HepG2 (cell line): ENCODE measurements at regions not wholly inside any gene's neighbourhood (a gene's known extent, or its start where the extent isn't known, plus 50 kb on each side); places are given as distances from the start of the nearest gene placed in this dataset.

Experiments used
- ATAC-seq: fragments of 200-7000 bp; cut with Tn5 transposase; 3 replicates; pipeline ENCODE4 v1.9.1; 2020; ENCODE audit warnings: mild to moderate bottlenecking, moderate library complexity
- BruUV-seq: library from RNA; stranded (reverse); fragments of 400-500 nt; replicated peaks from 2 replicates; lab custom pipeline; 2021; lab: Mats Ljungman, UMichigan
- CTCF ChIA-PET: fragments of 300-600 bp; formaldehyde crosslinking; extraction: SDS; loops from one replicate; lab custom pipeline; 2021; ENCODE audit warnings: low total read pairs, inconsistent platforms, low intra/inter-chr PET ratio; lab: Yijun Ruan, JAX
- POLR2A ChIA-PET: fragments of 350-600 bp; sonication (Branson Sonifier 250); formaldehyde crosslinking; loops from one replicate; lab custom pipeline; 2020; ENCODE audit warnings: antibody characterized with exemption, inconsistent platforms; lab: Yijun Ruan, JAX
- DNase-seq: peaks from one replicate; pipeline ENCODE4 v3.0.0-alpha.2; 2015; ENCODE audit warnings: low spot score
- FAIRE-seq: peaks from 3 replicates; lab custom pipeline; 2011; peaks lifted over from hg19 to GRCh38; lab: Jason Lieb, UNC
- H2AFZ ChIP-seq: one replicate; pipeline ENCODE4 v1.6.1; 2011; ENCODE audit warnings: low read length, inconsistent platforms
- H3K27ac ChIP-seq: fragments of 300-600 bp; 3 replicates; pipeline ENCODE4 v1.8.0; 2011; ENCODE audit warnings: mixed run types, mild to moderate bottlenecking, mixed read lengths, low read length, inconsistent platforms; ENCODE audit not compliant: insufficient read depth; ENCODE audit errors: extremely low read length
- H3K27me3 ChIP-seq, 2 experiments: fragments of 200-600 bp in 1 of 2; 2 replicates in 1 of 2; 3 replicates in 1 of 2; pipeline versions ENCODE4 v1.6.0 to v1.8.0; 2011; ENCODE audit warnings: low read length in 2 of 2, mild to moderate bottlenecking in 2 of 2, moderate library complexity in 2 of 2, inconsistent platforms in 1 of 2; ENCODE audit not compliant: insufficient read depth in 2 of 2, control insufficient read depth in 1 of 2
- H3K36me3 ChIP-seq, 2 experiments: fragments of 200-600 bp in 1 of 2; replicated peaks in 1 of 2; 2 replicates in 1 of 2; 3 replicates in 1 of 2; pipeline versions ENCODE4 v1.5.1 to v1.8.0; 2011; ENCODE audit warnings: low read length in 2 of 2, inconsistent platforms in 1 of 2; ENCODE audit not compliant: insufficient read depth in 2 of 2, control insufficient read depth in 1 of 2
- H3K4me1 ChIP-seq: 2 replicates; pipeline ENCODE4 v1.5.1; 2012; ENCODE audit warnings: low read length, inconsistent platforms; ENCODE audit not compliant: insufficient read depth
- H3K4me2 ChIP-seq: 2 replicates; pipeline ENCODE4 v1.6.0; 2011; ENCODE audit warnings: low read depth, low read length, inconsistent platforms
- H3K4me3 ChIP-seq, 3 experiments: fragments of 200-600 bp in 1 of 3; sonication (generic), shearing (Covaris generic) in 1 of 3; replicated peaks in 1 of 3; 2 replicates each; pipeline ENCODE4 v1.5.1; 2011 to 2016; ENCODE audit warnings: low read length in 3 of 3, inconsistent platforms in 2 of 3, low read depth in 2 of 3, mild to moderate bottlenecking in 2 of 3, control low read depth in 1 of 3, mixed read lengths in 1 of 3; ENCODE audit not compliant: insufficient read depth in 1 of 3
- H3K79me2 ChIP-seq: one replicate; pipeline ENCODE4 v1.6.1; 2011; ENCODE audit warnings: low read length, inconsistent platforms; ENCODE audit not compliant: insufficient read depth
- H3K9ac ChIP-seq: 2 replicates; pipeline ENCODE4 v1.6.0; 2011; ENCODE audit warnings: mild to moderate bottlenecking, low read depth, low read length, inconsistent platforms; ENCODE audit not compliant: insufficient read depth
- H3K9me3 ChIP-seq: 2 replicates; pipeline ENCODE4 v1.5.1; 2012; ENCODE audit warnings: mild to moderate bottlenecking, low read length
- H4K20me1 ChIP-seq: 2 replicates; pipeline ENCODE4 v1.6.0; 2011; ENCODE audit warnings: inconsistent platforms, mild to moderate bottlenecking, low read length, moderate library complexity; ENCODE audit not compliant: insufficient read depth
- CC2D1A ChIP-seq: sonication (generic); formaldehyde crosslinking; IDR thresholded peaks from 2 replicates; pipeline ENCODE4 v1.8.1; 2023; ENCODE audit warnings: mild to moderate bottlenecking, missing genetic modification reagents
- KDM3A ChIP-seq: IDR thresholded peaks from 2 replicates; pipeline ENCODE4 v1.6.1; 2018; ENCODE audit warnings: low read depth, missing compliant biosample characterization
- MNT ChIP-seq: fragments of 450-650 bp; IDR thresholded peaks from 2 replicates; pipeline ENCODE4 v1.6.1; 2016
- NONO ChIP-seq, 2 experiments: fragments of 450-650 bp in 1 of 2; sonication (generic) in 1 of 2; formaldehyde crosslinking in 1 of 2; IDR thresholded peaks in 1 of 2; conservative IDR thresholded peaks in 1 of 2; 2 replicates each; pipeline versions ENCODE4 v1.6.1 to v1.8.0; 2017 to 2022; ENCODE audit warnings: mild to moderate bottlenecking in 1 of 2, missing genetic modification reagents in 1 of 2, moderate library complexity in 1 of 2
- ZMYM2 ChIP-seq: sonication (generic); formaldehyde crosslinking; IDR thresholded peaks from 2 replicates; pipeline ENCODE4 v1.8.0; 2022; ENCODE audit warnings: mild to moderate bottlenecking, missing genetic modification reagents
- ZNF414 ChIP-seq: sonication (generic); formaldehyde crosslinking; IDR thresholded peaks from 2 replicates; pipeline ENCODE4 v1.5.0; 2020; ENCODE audit warnings: missing genetic modification reagents
- WGBS: methylation state at CpG from one replicate; pipeline ENCODE4 v1.1.6; 2017; ENCODE audit warnings: low lambda C conversion rate; 5-methylcytosine and 5-hydroxymethylcytosine counted together
- in situ Hi-C: cut with HindIII; loops from 2 replicates; pipeline ENCODE4 v1.10.0; 2017; ENCODE audit warnings: low pct_unique_long_range_greater_than_20kb; ENCODE audit not compliant: extremely low pct_ligation_motif_present
- intact Hi-C: fragments of 100-400 bp; cut with micrococcal nuclease; formaldehyde crosslinking; loops from one replicate; pipeline ENCODE4 v1.10.0; 2022; ENCODE audit not compliant: unreplicated experiment

- ATAC-seq: no peak
- Histone ChIP-seq H3K4me1 (no peaks in the 10 kb centered on the region), H3K79me2 (no peaks in the 10 kb centered on the region), H3K27ac (no peak overlapping the region), H2AFZ (no peak overlapping the region), H4K20me1 (no peaks in the 10 kb centered on the region), H3K36me3 (no peaks in the 10 kb centered on the region), H3K4me3 (no peak overlapping the region), H3K9me3 (no peaks in the 10 kb centered on the region; the same call in 1 of the 2 replicates), H3K27me3 (no peaks in the 10 kb centered on the region), H3K9ac (no peak overlapping the region), H3K4me2 (no peak overlapping the region)
- intact Hi-C loops (no loop called here), in situ Hi-C loops (no loop called here)
- WGBS: 36% methylated on average over 9 of the region's 10 CpGs
- CTCF ChIA-PET: no interaction called here
- FAIRE-seq: no peak
- no peak for TF ChIP-seq CC2D1A (CRISPR knock-in tag)
- no peak for TF ChIP-seq KDM3A (CRISPR knock-in tag)
- TF ChIP-seq NONO (IDR thresholded peaks at IDR 0.05): no peak
- no peak for TF ChIP-seq NONO (CRISPR knock-in tag; conservative IDR thresholded peaks at IDR 0.05)
- TF ChIP-seq ZNF414 (CRISPR knock-in tag): no peak
- TF ChIP-seq ZMYM2 (CRISPR knock-in tag): no peak
- TF ChIP-seq MNT: peak; percentile 95
- DNase-seq: no peak
- BruUV-seq: no TSS peak
- POLR2A ChIA-PET: no interaction called here
Observed at GRCh38 chr5:5902678-5903646, 475.4 kb downstream of the MED10 start.
